Hepatocyte (in vitro differentiated cells): ENCODE measurements at regions not wholly inside any gene's neighbourhood (a gene's known extent, or its start where the extent isn't known, plus 50 kb on each side); places are given as distances from the start of the nearest gene placed in this dataset.

Experiments
- DNase-seq: peaks from one replicate; pipeline ENCODE4 v3.0.0-alpha.2; 2016; ENCODE audit warnings: low spot score
- H2AFZ ChIP-seq: fragments of 200-600 bp; sonication (generic); 2 replicates; pipeline ENCODE4 v1.6.0; 2016; ENCODE audit warnings: antibody characterized with exemption, mild to moderate bottlenecking
- H3K27ac ChIP-seq: fragments of 200-600 bp; sonication (generic); 2 replicates; pipeline ENCODE4 v1.5.1; 2016; ENCODE audit warnings: mild to moderate bottlenecking
- H3K27me3 ChIP-seq: fragments of 200-600 bp; sonication (generic); 2 replicates; pipeline ENCODE4 v1.6.1; 2016
- H3K36me3 ChIP-seq: fragments of 200-600 bp; sonication (generic); replicated peaks from 2 replicates; pipeline ENCODE4 v1.5.1; 2016; ENCODE audit warnings: low read depth; ENCODE audit not compliant: insufficient read depth
- H3K4me1 ChIP-seq: fragments of 200-600 bp; sonication (generic); 2 replicates; pipeline ENCODE4 v1.5.1; 2016; ENCODE audit warnings: mild to moderate bottlenecking, moderate library complexity; ENCODE audit not compliant: insufficient read depth
- H3K4me2 ChIP-seq: fragments of 200-600 bp; sonication (generic); 2 replicates; pipeline ENCODE4 v1.6.0; 2016
- H3K4me3 ChIP-seq: fragments of 200-600 bp; sonication (generic); 2 replicates; pipeline ENCODE4 v1.5.1; 2016; ENCODE audit warnings: mild to moderate bottlenecking
- H3K79me2 ChIP-seq: fragments of 200-600 bp; sonication (generic); 2 replicates; pipeline ENCODE4 v1.6.0; 2017; ENCODE audit warnings: mild to moderate bottlenecking
- H3K9me2 ChIP-seq: fragments of 200-600 bp; sonication (generic); replicated peaks from 2 replicates; pipeline ENCODE4 v1.6.0; 2017; ENCODE audit warnings: mild to moderate bottlenecking; ENCODE audit not compliant: insufficient read depth
- H3K9me3 ChIP-seq: fragments of 200-600 bp; sonication (generic); 2 replicates; pipeline ENCODE4 v1.5.1; 2016; ENCODE audit warnings: low read depth, mild to moderate bottlenecking
- H4K20me1 ChIP-seq: fragments of 200-600 bp; sonication (generic); 2 replicates; pipeline ENCODE4 v1.6.0; 2016; ENCODE audit warnings: mild to moderate bottlenecking; ENCODE audit not compliant: insufficient read depth, poor library complexity, severe bottlenecking
- CTCF ChIP-seq: fragments of 200-600 bp; sonication (generic); IDR thresholded peaks from 2 replicates; pipeline ENCODE4 v1.5.1; 2016; ENCODE audit warnings: antibody characterized with exemption, mild to moderate bottlenecking; ENCODE audit not compliant: poor library complexity
- EZH2 ChIP-seq: fragments of 200-600 bp; sonication (generic); IDR thresholded peaks from 2 replicates; pipeline ENCODE4 v1.6.1; 2016; ENCODE audit warnings: antibody characterized with exemption, mild to moderate bottlenecking, borderline replicate concordance
- EZH2phosphoT487 ChIP-seq: fragments of 200-600 bp; sonication (generic); IDR thresholded peaks from one replicate; pipeline ENCODE4 v1.6.1; 2018; ENCODE audit warnings: antibody characterized with exemption, mild to moderate bottlenecking, low read depth, moderate library complexity; ENCODE audit not compliant: unreplicated experiment, severe bottlenecking
- WGBS: methylation state at CpG from one replicate; pipeline ENCODE4 v1.1.6; 2016; ENCODE audit warnings: low lambda C conversion rate; ENCODE audit errors: missing lambda C conversion rate; 5-methylcytosine and 5-hydroxymethylcytosine counted together

GRCh38 chr2:16302431-16303272 lies 362.3 kb downstream of the MYCN start:
- no peak overlapping the region for H2AFZ ChIP-seq
- H3K27ac ChIP-seq: no peak overlapping the region
- no peak for DNase-seq
- peaks cover 5% of the 10 kb centered on the region for H3K9me3 ChIP-seq
- no peaks in the 10 kb centered on the region for H3K27me3 ChIP-seq
- H3K4me3 ChIP-seq: no peak overlapping the region
- no peaks in the 10 kb centered on the region for H4K20me1 ChIP-seq
- no peak for TF ChIP-seq CTCF
- TF ChIP-seq EZH2phosphoT487: no peak
- no peak for TF ChIP-seq EZH2
- no peaks in the 10 kb centered on the region for H3K36me3 ChIP-seq
- H3K79me2 ChIP-seq: no peaks in the 10 kb centered on the region
- no peaks in the 10 kb centered on the region for H3K9me2 ChIP-seq
- H3K4me1 ChIP-seq: no peaks in the 10 kb centered on the region
- 72% methylated on average over 11 of the region's 11 CpGs for WGBS
- H3K4me2 ChIP-seq: no peak overlapping the region

- H3K4me1 ChIP-seq: no peaks in the 10 kb centered on the region
- 91% methylated on average over 2 of the region's 2 CpGs for WGBS
- H3K27me3 ChIP-seq: no peaks in the 10 kb centered on the region
- no peak overlapping the region for H3K4me3 ChIP-seq
- no peak for TF ChIP-seq EZH2
- H4K20me1 ChIP-seq: no peaks in the 10 kb centered on the region
- no peak overlapping the region for H3K4me2 ChIP-seq
- DNase-seq: no peak
- no peaks in the 10 kb centered on the region for H3K79me2 ChIP-seq
- H3K9me2 ChIP-seq: no peaks in the 10 kb centered on the region
- H2AFZ ChIP-seq: no peak overlapping the region
- H3K9me3 ChIP-seq: peaks cover 5% of the 10 kb centered on the region
- H3K27ac ChIP-seq: no peak overlapping the region
- no peaks in the 10 kb centered on the region for H3K36me3 ChIP-seq
Measured at GRCh38 chr2:16301961-16302360, 361.6 kb downstream of the MYCN start.

- Histone ChIP-seq H4K20me1 (no peaks in the 10 kb centered on the region), H2AFZ (no peak overlapping the region), H3K4me2 (no peak overlapping the region), H3K36me3 (no peaks in the 10 kb centered on the region), H3K79me2 (no peaks in the 10 kb centered on the region), H3K27me3 (no peaks in the 10 kb centered on the region), H3K9me3 (peaks cover 5% of the 10 kb centered on the region), H3K9me2 (no peaks in the 10 kb centered on the region), H3K4me1 (no peaks in the 10 kb centered on the region), H3K27ac (no peak overlapping the region), H3K4me3 (no peak overlapping the region)
- TF ChIP-seq EZH2phosphoT487 (no peak), EZH2 (no peak), CTCF (no peak)
- DNase-seq: no peak
- WGBS: 99% methylated on average over 3 of the region's 3 CpGs
Measured at GRCh38 chr2:16298866-16299265, 358.5 kb downstream of the MYCN start.

GRCh38 chr2:16296331-16297250 lies 356.2 kb downstream of the MYCN start:
- Histone ChIP-seq H2AFZ (no peak overlapping the region), H3K4me3 (no peak overlapping the region), H3K9me3 (peaks cover 5% of the 10 kb centered on the region), H3K9me2 (no peaks in the 10 kb centered on the region), H3K27ac (no peak overlapping the region), H3K36me3 (no peaks in the 10 kb centered on the region), H3K79me2 (no peaks in the 10 kb centered on the region), H4K20me1 (no peaks in the 10 kb centered on the region), H3K27me3 (no peaks in the 10 kb centered on the region), H3K4me1 (no peaks in the 10 kb centered on the region), H3K4me2 (no peak overlapping the region)
- DNase-seq: no peak
- no peak for TF ChIP-seq EZH2phosphoT487
- no peak for TF ChIP-seq EZH2
- no peak for TF ChIP-seq CTCF
- WGBS: 78% methylated on average over 8 of the region's 8 CpGs
